HFFc6 (cell line): ENCODE measurements at regions not wholly inside any gene's neighbourhood (a gene's known extent, or its start where the extent isn't known, plus 50 kb on each side); places are given as distances from the start of the nearest gene placed in this dataset.

Experiments used
- DNase-seq: peaks from one replicate; pipeline ENCODE4 v3.0.0-alpha.2; 2018
- H3K27ac Mint-ChIP-seq: 2 replicates; pipeline ENCODE4 v1.8.0; 2020; ENCODE audit warnings: mild to moderate bottlenecking, mixed read lengths
- H3K27me3 Mint-ChIP-seq: 2 replicates; pipeline ENCODE4 v1.8.0; 2021; ENCODE audit warnings: mild to moderate bottlenecking, moderate library complexity, mixed read lengths; ENCODE audit not compliant: insufficient read depth
- H3K36me3 Mint-ChIP-seq: 2 replicates; pipeline ENCODE4 v1.8.0; 2021; ENCODE audit warnings: low read depth, mixed read lengths
- H3K4me1 Mint-ChIP-seq: 2 replicates; pipeline ENCODE4 v1.8.0; 2020; ENCODE audit warnings: low read depth, mixed read lengths
- H3K4me3 Mint-ChIP-seq: 2 replicates; pipeline ENCODE4 v1.8.0; 2020; ENCODE audit warnings: mild to moderate bottlenecking, moderate library complexity, mixed read lengths
- H3K9me3 Mint-ChIP-seq: 2 replicates; pipeline ENCODE4 v1.8.0; 2020; ENCODE audit warnings: mild to moderate bottlenecking, mixed read lengths
- CTCF ChIP-seq: fragments of 200-600 bp; sonication (generic); IDR thresholded peaks from 2 replicates; pipeline ENCODE4 v1.5.0; 2021; ENCODE audit warnings: antibody characterized with exemption, mild to moderate bottlenecking

- no peak for TF ChIP-seq CTCF
- H3K4me3 Mint-ChIP-seq: no peak overlapping the region
- peaks cover 90% of the 10 kb centered on the region for H3K4me1 Mint-ChIP-seq
- no peaks in the 10 kb centered on the region for H3K9me3 Mint-ChIP-seq
- H3K27me3 Mint-ChIP-seq: no peaks in the 10 kb centered on the region
- no peak overlapping the region for H3K27ac Mint-ChIP-seq
- peaks cover under 1% of the 10 kb centered on the region; the same call in 1 of the 2 replicates for H3K36me3 Mint-ChIP-seq
- DNase-seq: no peak
Observed at GRCh38 chr21:28426545-28426944, 566.1 kb downstream of the LTN1 start.

DNA sequence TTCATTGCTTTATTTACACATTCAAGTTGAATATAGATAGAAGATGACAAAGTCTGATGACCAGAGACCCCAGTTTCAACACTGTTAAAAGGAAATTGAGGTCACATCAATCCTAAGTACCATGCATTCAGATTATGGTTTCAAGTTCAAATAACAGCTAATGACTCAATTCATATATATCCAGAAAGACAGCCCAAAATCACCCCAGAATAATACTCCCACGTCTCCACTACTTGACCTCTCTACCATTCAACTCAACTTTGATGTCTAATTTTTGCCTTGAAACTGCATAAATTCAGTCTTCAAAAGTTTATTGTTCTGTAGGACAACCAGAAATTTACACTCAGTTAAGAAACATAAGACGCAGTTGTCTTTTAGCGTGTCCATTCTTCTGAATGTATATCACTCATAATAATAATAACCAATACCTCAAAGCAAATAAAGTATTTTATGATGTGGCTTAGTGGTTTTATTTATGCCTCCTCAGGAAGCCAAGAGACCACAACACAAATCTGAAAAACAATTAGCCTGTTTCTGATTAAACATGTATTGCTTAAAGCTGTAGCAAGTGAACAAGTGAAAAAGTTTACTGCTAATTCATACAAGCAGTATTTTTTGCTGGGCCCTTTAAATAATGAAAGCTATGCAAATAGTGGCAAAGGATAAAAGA, 569.0 kb downstream of the LTN1 start:
- H3K4me3 Mint-ChIP-seq: no peak overlapping the region
- no peak for TF ChIP-seq CTCF
- H3K4me1 Mint-ChIP-seq: peaks cover 72% of the 10 kb centered on the region
- no peak for DNase-seq
- no peaks in the 10 kb centered on the region; the same call in 1 of the 2 replicates for H3K36me3 Mint-ChIP-seq
- no peak overlapping the region; the same call in 1 of the 2 replicates for H3K27ac Mint-ChIP-seq
- no peaks in the 10 kb centered on the region for H3K9me3 Mint-ChIP-seq
- no peaks in the 10 kb centered on the region for H3K27me3 Mint-ChIP-seq

DNA sequence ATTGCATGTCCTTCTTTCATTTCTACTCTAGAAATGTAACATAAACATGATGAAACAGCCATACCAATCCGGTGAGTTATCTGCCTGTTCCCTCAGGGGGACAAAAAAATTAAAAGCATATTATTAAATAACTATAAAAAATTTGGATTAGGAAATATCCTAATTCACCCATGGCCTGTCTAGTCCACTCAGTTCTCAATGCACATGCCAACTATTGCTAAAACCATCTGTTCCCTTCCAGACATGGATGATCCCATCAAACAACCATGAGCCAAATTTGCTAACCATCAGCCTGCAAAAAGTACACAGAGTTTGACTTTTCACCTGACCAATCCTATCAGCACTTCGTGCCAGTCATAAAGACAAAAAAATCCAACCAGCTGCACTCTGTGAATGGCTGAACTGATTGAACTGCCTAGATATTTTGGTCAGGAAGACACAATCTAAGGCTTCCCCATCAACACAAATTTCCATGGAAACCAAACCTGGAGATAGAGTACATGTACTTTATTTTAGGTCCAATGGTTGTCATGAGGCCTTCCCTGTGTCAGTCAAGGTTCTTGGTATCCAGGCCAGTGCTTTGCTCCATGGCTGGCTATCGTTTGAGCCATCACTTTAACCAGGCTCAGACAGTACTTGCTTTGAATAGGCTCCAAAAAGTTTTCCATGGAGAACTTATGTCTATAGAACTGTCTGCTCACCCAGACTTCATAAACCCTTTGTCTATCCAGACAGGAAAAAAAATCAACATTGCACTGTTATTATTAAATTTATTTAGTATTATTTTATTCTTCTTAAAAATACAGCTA, 570.8 kb downstream of the LTN1 start:
- no peak overlapping the region for H3K4me3 Mint-ChIP-seq
- H3K9me3 Mint-ChIP-seq: no peaks in the 10 kb centered on the region
- H3K27me3 Mint-ChIP-seq: no peaks in the 10 kb centered on the region
- DNase-seq: peak; percentile 18
- H3K36me3 Mint-ChIP-seq: no peaks in the 10 kb centered on the region; the same call in 1 of the 2 replicates
- peaks cover 55% of the 10 kb centered on the region for H3K4me1 Mint-ChIP-seq
- H3K27ac Mint-ChIP-seq: peak overlapping the region; percentile 81
- no peak for TF ChIP-seq CTCF

GRCh38 chr21:28419811-28420210, 572.9 kb downstream of the LTN1 start:
- no peaks in the 10 kb centered on the region for H3K36me3 Mint-ChIP-seq
- H3K9me3 Mint-ChIP-seq: no peaks in the 10 kb centered on the region
- H3K27ac Mint-ChIP-seq: no peak overlapping the region
- peaks cover 1% of the 10 kb centered on the region; the same call in 1 of the 2 replicates for H3K27me3 Mint-ChIP-seq
- H3K4me3 Mint-ChIP-seq: no peak overlapping the region
- no peak for DNase-seq
- TF ChIP-seq CTCF: no peak
- H3K4me1 Mint-ChIP-seq: peaks cover 37% of the 10 kb centered on the region

DNA sequence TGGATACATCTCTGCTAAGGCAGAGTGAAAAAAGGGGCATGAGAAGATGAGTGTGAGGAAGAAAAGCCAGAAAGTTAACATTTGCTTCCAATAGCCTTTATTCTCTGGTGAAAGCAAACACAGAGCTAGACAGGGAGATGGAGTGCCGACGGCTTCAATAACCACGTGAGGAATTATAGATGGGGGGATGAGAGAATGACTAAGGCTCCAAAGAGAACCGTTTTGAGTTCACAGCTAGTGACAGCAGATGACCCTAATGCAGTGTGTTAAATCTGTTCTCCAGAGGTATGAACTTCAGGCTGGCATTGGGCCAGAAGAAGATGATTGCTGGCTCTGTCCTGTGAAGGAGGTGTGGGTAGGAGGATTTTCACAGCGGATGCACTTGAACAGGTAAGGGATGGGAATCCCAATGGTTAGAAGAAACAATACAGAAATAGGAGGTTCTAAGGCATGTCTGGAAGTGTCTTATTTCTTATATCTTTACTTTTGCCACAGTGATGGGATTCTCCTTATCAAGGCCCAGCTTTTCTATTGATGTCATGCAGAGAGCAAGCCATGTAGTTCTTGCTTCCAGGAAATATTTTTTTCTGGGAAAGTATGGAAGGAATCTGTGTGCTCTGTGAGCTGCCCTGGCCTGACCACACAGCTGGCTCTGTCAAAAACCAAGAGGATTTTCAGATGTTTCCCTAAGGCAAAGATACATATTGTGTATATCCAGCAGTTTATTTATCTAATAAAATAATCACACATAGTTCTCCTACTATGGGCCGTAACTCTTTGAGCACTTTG, 573.8 kb downstream of the LTN1 start:
- TF ChIP-seq CTCF: no peak
- Mint-ChIP-seq H3K27ac (no peak overlapping the region), H3K27me3 (peaks cover 1% of the 10 kb centered on the region; the same call in 1 of the 2 replicates), H3K4me1 (peaks cover 30% of the 10 kb centered on the region), H3K4me3 (no peak overlapping the region), H3K36me3 (no peaks in the 10 kb centered on the region), H3K9me3 (no peaks in the 10 kb centered on the region)
- no peak for DNase-seq
